Trophoblast cell (in vitro differentiated cells and primary cell): ENCODE measurements at regions not wholly inside any gene's neighbourhood (a gene's known extent, or its start where the extent isn't known, plus 50 kb on each side); places are given as distances from the start of the nearest gene placed in this dataset.

ENCODE experiments used
- DNase-seq, 2 donors: peaks; one replicate each; pipeline ENCODE4 v3.0.0-alpha.2; 2016
- H2AFZ ChIP-seq: 2 replicates; pipeline ENCODE4 v1.6.1; 2013; ENCODE audit warnings: low read length, moderate library complexity, mild to moderate bottlenecking; ENCODE audit not compliant: insufficient read depth, poor library complexity
- H2AK5ac ChIP-seq: 2 replicates; pipeline ENCODE4 v1.6.1; 2013; ENCODE audit warnings: mild to moderate bottlenecking, low read length
- H2BK120ac ChIP-seq: 2 replicates; pipeline ENCODE4 v1.6.1; 2013; ENCODE audit warnings: low read length, mild to moderate bottlenecking, moderate library complexity; ENCODE audit not compliant: insufficient read depth, poor library complexity
- H2BK12ac ChIP-seq: 2 replicates; pipeline ENCODE4 v1.6.1; 2013; ENCODE audit warnings: mild to moderate bottlenecking, low read length, moderate library complexity
- H2BK5ac ChIP-seq: 2 replicates; pipeline ENCODE4 v1.6.1; 2013; ENCODE audit warnings: low read length, low read depth, moderate library complexity, mild to moderate bottlenecking; ENCODE audit not compliant: poor library complexity
- H3K14ac ChIP-seq: 2 replicates; pipeline ENCODE4 v1.6.1; 2013; ENCODE audit warnings: mild to moderate bottlenecking, low read length
- H3K18ac ChIP-seq: 2 replicates; pipeline ENCODE4 v1.6.1; 2013; ENCODE audit warnings: mild to moderate bottlenecking, low read length
- H3K23ac ChIP-seq: 2 replicates; pipeline ENCODE4 v1.6.1; 2013; ENCODE audit warnings: low read length
- H3K27ac ChIP-seq: 2 replicates; pipeline ENCODE4 v1.5.1; 2013; ENCODE audit warnings: low read depth, mild to moderate bottlenecking, inconsistent platforms, low read length, moderate library complexity
- H3K27me3 ChIP-seq: 2 replicates; pipeline ENCODE4 v1.6.1; 2013; ENCODE audit warnings: inconsistent platforms, mild to moderate bottlenecking, low read length, moderate library complexity; ENCODE audit not compliant: insufficient read depth
- H3K36me3 ChIP-seq, 2 experiments: 1 replicate in 1 of 2; 2 replicates in 1 of 2; pipeline ENCODE4 v1.6.1; 2013; ENCODE audit warnings: low read length in 2 of 2, mild to moderate bottlenecking in 2 of 2, moderate library complexity in 1 of 2; ENCODE audit not compliant: insufficient read depth in 2 of 2, control insufficient read depth in 1 of 2
- H3K4ac ChIP-seq: 2 replicates; pipeline ENCODE4 v1.6.1; 2013; ENCODE audit warnings: low read depth, mild to moderate bottlenecking, low read length, moderate library complexity
- H3K4me1 ChIP-seq, 2 experiments: 1 replicate in 1 of 2; 2 replicates in 1 of 2; pipeline ENCODE4 v1.6.1; 2013; ENCODE audit warnings: low read length in 2 of 2, mild to moderate bottlenecking in 2 of 2, moderate library complexity in 1 of 2; ENCODE audit not compliant: insufficient read depth in 2 of 2, control insufficient read depth in 1 of 2
- H3K4me2 ChIP-seq: 2 replicates; pipeline ENCODE4 v1.6.1; 2013; ENCODE audit warnings: inconsistent platforms, mild to moderate bottlenecking, low read length, moderate library complexity
- H3K4me3 ChIP-seq: 2 replicates; pipeline ENCODE4 v1.5.1; 2013; ENCODE audit warnings: mild to moderate bottlenecking, low read depth, low read length, inconsistent platforms
- H3K79me1 ChIP-seq: one replicate; pipeline ENCODE4 v1.6.1; 2013; ENCODE audit warnings: low read length
- H3K79me2 ChIP-seq: 2 replicates; pipeline ENCODE4 v1.6.1; 2013; ENCODE audit warnings: low read length, mild to moderate bottlenecking; ENCODE audit not compliant: control insufficient read depth, insufficient read depth, poor library complexity
- H3K9ac ChIP-seq: 2 replicates; pipeline ENCODE4 v1.6.1; 2013; ENCODE audit warnings: mild to moderate bottlenecking, low read length
- H3K9me3 ChIP-seq: 2 replicates; pipeline ENCODE4 v1.6.1; 2013; ENCODE audit warnings: low read depth, mild to moderate bottlenecking, control low read depth, inconsistent platforms, low read length; ENCODE audit not compliant: insufficient read depth
- H4K12ac ChIP-seq: 2 replicates; pipeline ENCODE4 v1.6.1; 2013; ENCODE audit warnings: low read depth, mild to moderate bottlenecking, low read length, moderate library complexity
- H4K8ac ChIP-seq: 2 replicates; pipeline ENCODE4 v1.6.1; 2013; ENCODE audit warnings: low read depth, mild to moderate bottlenecking, low read length, moderate library complexity
- H4K91ac ChIP-seq: one replicate; pipeline ENCODE4 v1.6.1; 2013; ENCODE audit warnings: low read depth, mild to moderate bottlenecking, low read length, moderate library complexity
- WGBS: extraction: QIAGEN DNeasy Blood & Tissue Kit; methylation state at CpG from one replicate; pipeline ENCODE4 v1.1.7; 2013; ENCODE audit warnings: missing lambda C conversion rate; ENCODE audit not compliant: insufficient read length, insufficient coverage; ENCODE audit errors: extremely low coverage; 5-methylcytosine and 5-hydroxymethylcytosine counted together

- Histone ChIP-seq H3K9ac (no peak overlapping the region), H3K4ac (no peak overlapping the region), H3K4me2 (no peak overlapping the region), H3K27ac (no peak overlapping the region), H3K18ac (no peak overlapping the region), H3K36me3 (no peaks in the 10 kb centered on the region), H3K23ac (no peak overlapping the region), H4K8ac (no peak overlapping the region), H2BK12ac (no peak overlapping the region), H2AFZ (no peak overlapping the region), H2AK5ac (no peak overlapping the region), H3K79me1 (no peaks in the 10 kb centered on the region), H3K4me1 (no peaks in the 10 kb centered on the region), H3K4me3 (no peak overlapping the region), H3K27me3 (no peaks in the 10 kb centered on the region), H2BK5ac (no peak overlapping the region), H3K14ac (no peak overlapping the region), H4K12ac (no peak overlapping the region), H2BK120ac (no peak overlapping the region), H4K91ac (no peak overlapping the region), H3K9me3 (no peaks in the 10 kb centered on the region), H3K79me2 (no peaks in the 10 kb centered on the region)
- no peak for DNase-seq
- no CpG with 5 or more reads among the region's 1 CpG for WGBS
Observed at GRCh38 chr20:39861381-39861780, 827.7 kb downstream of the MAFB start.

GRCh38 chr20:39857835-39858234, 831.2 kb downstream of the MAFB start:
- H2BK12ac ChIP-seq = no peak overlapping the region
- no peak overlapping the region for H4K12ac ChIP-seq
- H3K4me3 ChIP-seq = no peak overlapping the region
- H2AFZ ChIP-seq = no peak overlapping the region
- H3K9ac ChIP-seq = no peak overlapping the region
- H3K4ac ChIP-seq = no peak overlapping the region
- no peak overlapping the region for H3K27ac ChIP-seq
- H3K18ac ChIP-seq = no peak overlapping the region
- no peak overlapping the region for H3K14ac ChIP-seq
- no peaks in the 10 kb centered on the region for H3K9me3 ChIP-seq
- H2BK120ac ChIP-seq = no peak overlapping the region
- no peak overlapping the region for H4K91ac ChIP-seq
- no peak overlapping the region for H2AK5ac ChIP-seq
- H3K27me3 ChIP-seq = no peaks in the 10 kb centered on the region
- H4K8ac ChIP-seq = no peak overlapping the region
- H3K4me1 ChIP-seq = peaks cover 0 to 9% of the 10 kb centered on the region in 2 experiments
- no peak overlapping the region for H2BK5ac ChIP-seq
- WGBS = no CpG with 5 or more reads among the region's 1 CpG
- no peak overlapping the region for H3K4me2 ChIP-seq
- no peak overlapping the region for H3K23ac ChIP-seq
- no peak for DNase-seq
- no peaks in the 10 kb centered on the region for H3K79me2 ChIP-seq
- no peaks in the 10 kb centered on the region for H3K79me1 ChIP-seq
- no peaks in the 10 kb centered on the region for H3K36me3 ChIP-seq

- no peaks in the 10 kb centered on the region for H3K79me2 ChIP-seq
- no CpG with 5 or more reads among the region's 1 CpG for WGBS
- no peak overlapping the region for H2AK5ac ChIP-seq
- no peak overlapping the region for H2BK120ac ChIP-seq
- H2AFZ ChIP-seq = no peak overlapping the region
- H3K27me3 ChIP-seq = no peaks in the 10 kb centered on the region
- H3K14ac ChIP-seq = no peak overlapping the region
- H3K9me3 ChIP-seq = no peaks in the 10 kb centered on the region
- H3K79me1 ChIP-seq = no peaks in the 10 kb centered on the region
- no peak for DNase-seq
- H4K12ac ChIP-seq = no peak overlapping the region
- no peaks in the 10 kb centered on the region for H3K36me3 ChIP-seq
- H3K4me1 ChIP-seq = peaks cover 0 to 9% of the 10 kb centered on the region in 2 experiments
- H2BK12ac ChIP-seq = no peak overlapping the region
- no peak overlapping the region for H3K4ac ChIP-seq
- H3K4me3 ChIP-seq = no peak overlapping the region
- H3K27ac ChIP-seq = no peak overlapping the region
- no peak overlapping the region for H3K4me2 ChIP-seq
- no peak overlapping the region for H4K8ac ChIP-seq
- no peak overlapping the region for H4K91ac ChIP-seq
- no peak overlapping the region for H3K9ac ChIP-seq
- no peak overlapping the region for H2BK5ac ChIP-seq
- H3K18ac ChIP-seq = no peak overlapping the region
- no peak overlapping the region for H3K23ac ChIP-seq
Observed at GRCh38 chr20:39857187-39857586, 831.8 kb downstream of the MAFB start.

GRCh38 chr20:39855799-39856198, 833.2 kb downstream of the MAFB start:
- no peaks in the 10 kb centered on the region for H3K79me2 ChIP-seq
- H3K79me1 ChIP-seq = no peaks in the 10 kb centered on the region
- no peak for DNase-seq
- H3K23ac ChIP-seq = no peak overlapping the region
- no peak overlapping the region for H3K4me2 ChIP-seq
- H2BK12ac ChIP-seq = no peak overlapping the region
- no peak overlapping the region for H3K4me3 ChIP-seq
- WGBS = no CpG with 5 or more reads among the region's 3 CpGs
- no peak overlapping the region for H2BK120ac ChIP-seq
- H3K4ac ChIP-seq = no peak overlapping the region
- H3K18ac ChIP-seq = no peak overlapping the region
- no peak overlapping the region for H2AK5ac ChIP-seq
- peaks cover 0 to 9% of the 10 kb centered on the region in 2 experiments for H3K4me1 ChIP-seq
- no peak overlapping the region for H4K8ac ChIP-seq
- H3K9ac ChIP-seq = no peak overlapping the region
- no peak overlapping the region for H2BK5ac ChIP-seq
- H2AFZ ChIP-seq = no peak overlapping the region
- H3K36me3 ChIP-seq = no peaks in the 10 kb centered on the region
- H4K12ac ChIP-seq = no peak overlapping the region
- H3K27me3 ChIP-seq = no peaks in the 10 kb centered on the region
- H4K91ac ChIP-seq = no peak overlapping the region
- H3K27ac ChIP-seq = no peak overlapping the region
- H3K9me3 ChIP-seq = no peaks in the 10 kb centered on the region
- H3K14ac ChIP-seq = no peak overlapping the region
